Left ventricle myocardium superior (tissue), 1 donor: ENCODE measurements at regions not wholly inside any gene's neighbourhood (a gene's known extent, or its start where the extent isn't known, plus 50 kb on each side); places are given as distances from the start of the nearest gene placed in this dataset.
"Not testable (repeated sequence)": the region's sequence is repeated elsewhere in the genome, so short reads cannot be mapped to it uniquely, and the experiment has no call there.

Experiments
- ATAC-seq: fragments of 200-7000 bp; cut with Tn5 transposase; one replicate; pipeline ENCODE4 v1.9.1; 2020; ENCODE audit warnings: mild to moderate bottlenecking, moderate library complexity
- DNase-seq: peaks from one replicate; pipeline ENCODE4 v3.0.0-alpha.2; 2020
- intact Hi-C: fragments of 100-400 bp; cut with micrococcal nuclease; formaldehyde crosslinking; loops from one replicate; pipeline ENCODE4 v1.11.0; 2022
- donor health status: DM: no; HTN: yes; CAD: no; lungs with severe emphysema.

DNA sequence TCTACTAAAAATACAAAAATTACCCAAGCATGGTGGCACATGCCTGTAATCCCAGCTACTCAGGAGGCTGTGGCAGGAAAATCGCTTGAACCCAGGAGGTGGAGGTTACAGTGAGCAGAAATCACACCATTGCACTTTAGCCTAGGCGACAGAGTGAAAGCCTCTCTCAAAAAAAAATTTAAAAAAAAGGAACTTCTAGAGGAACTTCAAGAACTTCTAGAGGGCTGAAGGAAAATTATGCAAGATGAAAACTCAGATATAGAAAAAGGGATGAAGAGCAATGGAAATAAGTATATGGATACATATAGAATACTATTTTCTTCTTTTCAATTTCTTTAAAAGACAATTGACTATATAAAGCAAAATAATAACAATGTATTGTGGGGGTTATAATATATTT lies 51.2 kb upstream of the PRR5 start:
- no peak for DNase-seq
- intact Hi-C loops = no loop called here
- no peak for ATAC-seq

DNA sequence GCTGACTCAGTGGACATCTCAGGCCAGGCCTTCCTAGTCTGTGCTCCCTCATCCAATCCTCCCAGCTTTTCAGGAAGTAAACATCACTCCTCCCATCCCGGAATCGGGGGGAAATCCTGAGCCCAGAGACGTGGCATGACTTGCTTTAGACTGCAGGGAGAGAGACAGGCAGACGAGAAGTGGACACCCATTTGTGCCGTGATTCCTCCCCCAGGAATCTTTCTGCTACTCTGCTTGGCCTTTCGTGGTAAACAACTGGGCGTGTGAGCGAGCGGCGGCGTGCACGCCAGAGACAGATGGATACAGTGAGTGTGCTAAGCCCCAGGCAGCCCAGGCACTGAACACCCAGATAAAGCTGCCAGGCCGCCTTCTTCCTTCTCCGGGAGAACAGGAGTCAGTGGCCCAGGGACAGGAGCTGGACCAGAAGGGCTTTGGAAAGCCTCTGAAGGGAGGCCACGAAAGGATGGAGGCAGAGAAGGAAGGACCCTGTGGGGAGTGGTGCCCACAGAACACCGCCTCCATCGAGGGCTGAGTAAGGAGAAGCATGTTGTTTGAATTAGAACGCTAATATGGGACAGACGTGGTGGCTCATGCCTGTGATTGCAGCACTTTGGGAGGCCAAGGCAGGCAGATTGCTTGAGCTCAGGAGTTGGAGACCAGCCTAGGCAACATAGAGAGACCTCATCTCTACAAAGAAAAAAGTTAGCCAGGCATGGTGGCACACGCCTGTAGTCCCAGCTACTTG lies 53.0 kb upstream of the PRR5 start:
- intact Hi-C loops = no loop called here
- DNase-seq (no peak), ATAC-seq (peak; percentile 75)

DNA sequence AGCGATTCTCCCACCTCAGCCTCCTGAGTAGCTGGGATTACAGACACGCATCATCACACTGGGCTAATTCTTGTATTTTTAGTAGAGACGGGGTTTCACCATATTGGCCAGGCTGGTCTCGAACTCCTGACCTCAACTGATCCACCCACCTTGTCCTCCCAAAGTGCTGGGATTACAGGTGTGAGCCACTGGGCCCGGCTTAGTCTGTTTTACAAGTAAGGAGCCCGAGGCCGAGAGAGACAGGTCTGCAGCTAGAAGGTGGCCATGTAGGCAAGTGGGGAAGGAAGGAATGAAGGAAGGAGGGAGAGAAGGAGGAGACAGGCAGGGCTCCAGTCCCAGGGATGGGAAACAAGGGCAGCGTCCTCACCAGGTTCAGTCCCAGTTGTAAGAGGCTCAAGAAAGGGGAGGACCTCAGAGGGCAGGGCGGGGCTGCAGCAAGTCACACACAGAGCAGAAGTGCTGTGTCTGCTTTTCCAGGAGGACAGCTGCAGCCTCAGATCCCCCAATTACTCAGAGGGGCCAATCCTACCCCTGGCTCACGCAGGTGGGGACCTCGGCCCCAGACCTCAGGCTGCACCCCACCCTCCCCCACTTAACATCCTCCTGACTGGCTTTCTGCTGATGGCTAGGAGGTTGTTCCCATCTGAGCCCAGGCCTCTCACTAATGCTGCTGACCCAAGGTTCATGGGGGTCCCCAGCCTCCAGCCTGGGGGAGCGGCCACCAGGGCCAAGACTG lies 53.8 kb upstream of the PRR5 start:
- ATAC-seq (peak; percentile 72), DNase-seq (peak; percentile 51)
- intact Hi-C loops = no loop called here

DNA sequence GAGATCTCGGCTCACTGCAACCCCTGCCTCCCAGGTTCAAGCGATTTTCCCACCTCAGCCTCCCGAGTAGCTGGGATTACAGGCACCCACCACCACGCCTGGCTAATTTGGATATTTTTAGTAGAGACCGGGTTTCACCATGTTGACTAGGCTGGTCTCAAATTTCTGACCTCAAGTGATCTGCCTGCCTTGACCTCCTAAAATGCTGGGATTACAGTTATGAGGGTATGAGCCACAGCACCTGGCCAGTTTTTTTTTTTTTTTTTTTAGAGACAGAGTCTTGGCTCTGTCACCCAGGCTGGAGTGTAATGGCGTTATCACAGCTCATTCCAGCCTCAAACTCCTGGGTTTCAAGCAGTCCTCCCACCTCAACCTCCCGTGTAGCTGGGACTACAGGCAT lies 54.9 kb upstream of the PRR5 start:
- ATAC-seq (no peak), DNase-seq (no peak)
- intact Hi-C loops = no loop called here

DNA sequence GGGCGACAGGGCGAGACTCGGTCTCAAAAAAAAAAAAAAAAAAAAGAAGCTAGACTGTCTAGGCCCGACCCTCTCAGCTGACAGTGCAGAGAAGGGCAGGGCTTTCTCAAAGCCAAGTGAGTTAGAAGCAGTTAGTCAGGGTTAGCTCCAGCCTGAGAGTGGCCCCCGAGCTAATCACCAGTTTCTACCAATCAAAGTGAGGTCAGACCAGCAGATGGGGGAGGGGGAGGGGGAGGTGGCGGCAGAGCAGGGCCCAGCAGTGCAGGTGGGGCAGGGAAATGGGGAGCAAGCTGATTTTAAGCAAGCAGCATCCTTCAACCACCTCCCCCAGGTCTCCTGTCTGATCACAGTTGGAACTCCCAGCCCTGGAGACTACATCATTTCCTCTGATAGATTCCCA lies 55.3 kb upstream of the PRR5 start:
- intact Hi-C loops = no loop called here
- no peak for DNase-seq
- ATAC-seq = no peak

DNA sequence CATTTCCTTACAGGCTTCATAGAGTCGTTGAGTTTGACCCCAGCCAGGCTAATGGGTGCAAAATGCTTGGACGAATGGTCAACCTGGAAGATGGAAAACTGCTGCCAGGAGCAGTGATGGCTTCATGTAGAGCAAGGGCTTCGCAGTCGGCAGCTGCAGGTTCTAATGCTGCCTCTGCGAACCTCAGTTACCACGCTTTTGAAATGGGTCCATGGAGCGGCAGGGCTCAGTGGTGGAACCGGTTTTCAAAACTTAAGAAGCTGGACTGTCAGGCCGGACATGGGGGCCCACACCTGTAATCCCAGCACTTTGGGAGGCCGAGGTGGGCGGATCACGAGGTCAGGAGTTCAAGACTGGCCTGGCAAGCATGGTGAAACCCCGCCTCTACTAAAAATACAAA lies 55.9 kb upstream of the PRR5 start:
- ATAC-seq (no peak), DNase-seq (no peak)
- intact Hi-C loops = no loop called here

DNA sequence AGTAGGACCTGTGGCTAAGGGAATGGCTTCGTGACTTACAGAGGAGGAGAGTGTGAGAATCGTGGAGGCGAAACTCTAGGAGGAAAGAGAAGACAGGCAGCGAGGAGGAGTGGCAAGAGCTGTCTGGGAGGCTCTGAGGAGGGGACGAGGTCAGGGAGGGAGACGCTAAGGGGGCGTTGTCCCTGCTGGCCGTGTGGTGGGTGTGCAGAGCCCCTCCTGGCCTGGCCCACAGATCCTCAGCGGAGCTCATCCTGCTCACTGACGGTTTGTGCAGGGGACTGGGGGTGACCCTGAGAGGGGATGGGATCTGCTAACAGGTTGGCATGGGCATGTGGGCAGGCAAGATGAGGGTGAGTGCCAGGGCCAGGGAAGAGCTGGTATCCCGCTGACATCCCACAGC lies 56.5 kb upstream of the PRR5 start:
- DNase-seq = no peak
- intact Hi-C loops = no loop called here
- no peak for ATAC-seq

DNA sequence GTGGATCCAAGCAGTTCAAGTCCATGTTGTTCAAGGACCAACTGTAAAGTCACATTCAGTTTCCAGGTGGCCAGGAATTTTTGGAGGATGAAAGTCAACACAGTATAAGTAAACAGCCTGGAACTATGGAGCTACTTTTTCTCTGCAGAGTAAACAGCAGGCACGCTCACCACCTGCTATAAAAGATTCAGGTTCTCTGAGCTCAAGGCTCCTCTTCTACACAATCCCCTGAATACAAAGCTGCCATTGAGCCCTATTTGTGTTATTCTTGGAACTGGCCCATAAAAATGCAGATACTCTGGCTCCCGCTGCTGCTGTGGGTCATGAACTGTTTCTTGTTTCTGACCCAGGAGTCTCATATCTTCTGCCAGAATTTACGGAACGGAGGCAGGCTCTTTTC lies 56.9 kb upstream of the PRR5 start:
- ATAC-seq (no peak), DNase-seq (no peak)
- intact Hi-C loops = no loop called here

DNA sequence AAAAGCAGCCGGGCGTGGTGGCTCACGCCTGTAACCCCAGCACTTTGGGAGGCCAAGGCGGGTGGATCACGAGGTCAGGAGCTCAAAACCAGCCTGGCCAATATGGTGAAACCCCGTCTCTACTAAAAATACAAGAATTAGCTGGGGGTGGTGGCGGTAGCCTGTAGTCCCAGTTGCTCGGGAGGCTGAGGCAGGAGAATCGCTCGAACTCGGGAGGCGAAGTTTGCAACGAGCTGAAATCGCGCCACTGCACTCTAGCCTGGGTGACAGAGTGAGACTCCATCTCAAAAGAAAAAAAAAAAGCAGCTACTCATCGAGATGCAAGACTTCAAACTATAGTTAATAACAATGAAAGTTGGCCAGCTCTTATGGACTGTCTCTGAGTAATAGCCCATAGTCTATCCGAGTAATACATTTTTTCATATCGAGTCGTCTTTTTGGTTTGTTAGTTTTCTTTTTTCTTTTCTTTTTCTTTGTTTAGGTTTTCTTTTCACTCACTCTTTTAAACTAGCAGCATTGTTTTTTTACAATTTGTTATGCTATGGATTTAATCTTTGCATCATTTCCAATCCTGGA lies 58.4 kb upstream of the PRR5 start:
- DNase-seq, ATAC-seq, intact Hi-C loops: not testable (repeated sequence)

DNA sequence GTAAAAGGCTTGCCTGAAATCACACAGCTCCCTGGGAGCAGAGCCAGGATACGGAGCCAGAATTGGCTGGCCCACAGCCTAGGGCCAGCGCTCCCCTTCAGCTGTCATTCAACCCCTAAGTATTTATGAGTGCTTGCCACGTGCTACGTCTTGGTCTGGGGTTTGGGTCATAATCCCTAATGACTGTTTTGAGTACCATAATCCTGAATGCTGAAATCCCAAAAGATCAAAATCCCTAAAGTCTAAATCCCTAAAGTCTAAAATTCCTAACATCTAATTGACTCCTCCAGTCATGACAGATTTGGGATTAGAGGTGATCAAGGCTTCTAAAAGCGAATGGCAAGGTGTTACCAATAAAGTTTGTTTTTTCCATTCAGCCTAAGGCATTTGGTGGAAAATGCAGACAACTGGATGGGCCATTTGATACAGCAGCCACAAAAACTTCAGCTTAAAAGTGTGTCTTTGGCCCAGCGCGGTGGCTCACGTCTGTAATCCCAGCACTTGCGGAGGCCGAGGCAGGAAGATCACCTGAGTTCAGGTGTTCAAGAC lies 59.8 kb upstream of the PRR5 start:
- no peak for DNase-seq
- ATAC-seq = no peak
- intact Hi-C loops = no loop called here

DNA sequence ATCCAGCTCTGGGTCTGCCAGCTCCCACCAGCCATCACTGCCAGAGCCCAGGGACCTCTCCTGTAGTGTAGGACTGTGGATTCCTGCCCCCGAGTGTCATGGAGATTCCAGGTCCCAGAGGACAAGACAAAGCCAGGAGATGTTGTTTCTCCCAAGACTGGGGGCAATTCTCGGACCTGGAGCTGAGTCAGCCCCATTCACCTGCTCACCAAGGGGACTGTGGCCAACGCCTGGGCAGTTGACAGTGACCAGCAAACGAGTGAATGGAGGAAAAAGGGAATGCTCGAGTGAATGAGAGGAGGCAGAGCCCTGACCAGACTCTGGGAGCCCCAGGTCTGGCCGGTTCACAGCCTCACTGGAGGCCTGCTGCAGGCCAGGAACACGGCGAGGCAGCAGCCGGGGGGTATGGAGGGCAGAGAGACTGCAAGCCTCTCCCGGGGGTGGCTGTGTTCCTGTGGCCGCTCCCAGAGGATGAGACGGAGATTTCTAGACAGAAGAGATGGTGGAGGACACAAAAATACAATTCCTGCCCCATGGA lies 61.3 kb upstream of the PRR5 start:
- no peak for ATAC-seq
- intact Hi-C loops = no loop called here
- DNase-seq = no peak

DNA sequence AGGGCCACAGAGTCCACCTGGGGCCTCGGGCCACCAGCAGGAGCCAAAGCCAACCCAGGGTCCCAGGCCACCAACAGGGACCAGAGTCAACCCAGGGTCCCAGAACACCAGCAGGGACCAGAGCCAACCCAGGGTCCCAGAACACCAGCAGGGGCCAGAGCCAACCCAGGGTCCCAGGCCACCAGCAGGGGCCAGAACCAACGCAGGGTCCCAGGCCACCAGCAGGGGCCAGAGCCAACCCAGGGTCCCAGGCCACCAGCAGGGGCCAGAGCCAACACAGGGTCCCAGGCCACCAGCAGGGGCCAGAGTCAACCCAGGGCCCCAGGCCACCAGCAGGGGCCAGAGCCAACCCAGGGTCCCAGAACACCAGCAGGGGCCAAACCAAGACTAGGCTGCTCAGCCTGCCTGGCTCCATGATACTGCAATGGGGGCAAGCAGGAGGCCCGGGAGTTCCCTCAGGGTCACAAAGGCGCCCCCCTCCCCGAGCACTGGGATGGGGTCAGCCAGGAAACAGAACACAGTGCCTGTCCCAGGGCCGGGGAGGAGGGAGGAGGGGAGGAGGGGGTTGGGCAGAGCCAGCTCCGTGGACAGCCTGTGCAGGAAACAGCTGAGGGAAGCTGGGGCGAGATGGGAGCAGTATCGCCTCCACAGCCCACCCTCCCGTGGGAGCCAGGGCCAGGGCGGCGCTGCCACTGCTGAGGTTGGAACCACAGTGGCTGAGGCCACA lies 62.0 kb upstream of the PRR5 start:
- intact Hi-C loops = no loop called here
- DNase-seq = no peak
- ATAC-seq = peak; percentile 45

DNA sequence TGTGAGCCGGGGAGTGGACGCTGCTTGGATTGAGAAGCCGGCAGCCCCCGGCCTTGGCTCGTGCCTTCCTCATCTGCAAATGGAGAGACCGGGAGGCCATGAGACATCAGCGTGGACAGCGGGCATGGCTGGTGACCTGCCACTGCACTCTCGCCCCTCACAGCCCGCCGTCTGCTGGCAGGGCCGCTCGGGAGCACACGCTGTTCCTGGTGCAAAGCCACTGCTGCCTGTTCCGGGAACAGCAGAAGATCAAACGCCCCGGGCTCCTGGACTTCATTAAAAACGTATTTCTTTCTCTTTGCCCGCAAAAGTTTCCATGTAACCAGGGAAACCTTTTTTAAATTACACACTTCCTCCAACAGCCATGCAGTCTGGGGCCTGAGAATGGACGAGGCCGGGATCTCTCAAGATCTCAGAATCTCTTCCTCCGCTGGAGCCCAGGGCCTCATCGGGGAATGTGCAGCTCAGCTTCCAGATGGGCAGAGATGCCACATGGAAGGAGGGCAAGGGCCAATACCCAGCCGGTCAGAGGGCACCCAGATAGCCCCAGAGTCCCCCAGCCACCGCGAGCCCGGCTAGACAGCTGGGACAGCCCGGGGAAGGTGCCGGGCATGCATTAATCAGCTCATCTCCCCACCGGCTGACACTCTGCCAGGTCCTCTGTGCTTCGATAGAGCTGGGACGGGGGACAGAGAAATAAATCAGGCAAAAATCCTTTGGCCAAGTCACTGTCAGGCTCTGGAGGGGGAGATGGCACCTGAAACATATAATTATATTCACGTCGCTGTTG lies 62.8 kb upstream of the PRR5 start:
- no peak for DNase-seq
- intact Hi-C loops = no loop called here
- peak; percentile 55 for ATAC-seq

DNA sequence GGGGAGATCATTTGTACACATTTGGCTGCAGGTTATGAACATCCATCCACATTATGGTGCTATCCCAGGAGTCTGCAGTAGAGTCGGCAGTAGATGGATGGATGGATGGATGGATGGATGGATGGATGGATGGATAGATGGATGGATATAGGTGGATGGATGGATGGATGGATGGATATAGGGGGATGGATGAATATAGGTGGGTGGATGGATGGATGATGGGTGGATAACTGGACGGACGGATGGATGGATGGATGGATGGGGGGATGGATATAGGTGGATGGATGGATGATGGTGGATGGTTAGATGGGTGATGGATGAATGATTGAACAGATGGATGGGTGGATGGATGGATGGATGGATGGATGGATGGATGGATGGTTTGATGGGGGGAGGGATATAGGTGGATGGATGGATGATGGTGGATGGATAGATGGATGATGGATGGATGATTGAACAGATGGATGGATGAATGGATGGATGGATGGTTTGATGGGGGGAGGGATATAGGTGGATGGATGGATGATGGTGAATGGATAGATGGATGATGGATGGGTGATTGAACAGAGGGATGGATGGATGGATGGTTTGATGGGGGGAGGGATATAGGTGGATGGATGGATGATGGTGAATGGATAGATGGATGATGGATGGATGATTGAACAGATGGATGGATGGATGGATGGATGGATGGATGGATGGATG lies 65.3 kb upstream of the PRR5 start:
- intact Hi-C loops, ATAC-seq, DNase-seq: not testable (repeated sequence)

DNA sequence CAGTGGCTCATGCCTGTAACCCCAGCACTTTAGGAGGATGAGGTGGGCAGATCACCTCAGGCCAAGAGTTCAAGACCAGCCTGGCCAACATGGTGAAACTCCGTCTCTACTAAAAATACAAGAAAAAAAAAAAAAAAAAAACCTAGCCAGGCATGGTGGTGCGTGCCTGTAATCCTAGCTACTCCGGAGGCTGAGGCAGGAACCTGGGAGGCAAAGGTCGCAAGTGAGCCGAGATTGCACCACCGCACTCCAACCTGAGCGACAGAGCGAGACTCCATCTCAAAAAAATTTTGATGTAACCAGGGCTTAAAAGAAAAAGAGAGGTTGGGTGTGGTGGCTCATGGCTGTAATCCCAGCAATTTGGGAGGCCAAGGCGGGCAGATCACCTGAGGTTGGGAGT lies 66.4 kb upstream of the PRR5 start:
- ATAC-seq, intact Hi-C loops, DNase-seq: not testable (repeated sequence)

DNA sequence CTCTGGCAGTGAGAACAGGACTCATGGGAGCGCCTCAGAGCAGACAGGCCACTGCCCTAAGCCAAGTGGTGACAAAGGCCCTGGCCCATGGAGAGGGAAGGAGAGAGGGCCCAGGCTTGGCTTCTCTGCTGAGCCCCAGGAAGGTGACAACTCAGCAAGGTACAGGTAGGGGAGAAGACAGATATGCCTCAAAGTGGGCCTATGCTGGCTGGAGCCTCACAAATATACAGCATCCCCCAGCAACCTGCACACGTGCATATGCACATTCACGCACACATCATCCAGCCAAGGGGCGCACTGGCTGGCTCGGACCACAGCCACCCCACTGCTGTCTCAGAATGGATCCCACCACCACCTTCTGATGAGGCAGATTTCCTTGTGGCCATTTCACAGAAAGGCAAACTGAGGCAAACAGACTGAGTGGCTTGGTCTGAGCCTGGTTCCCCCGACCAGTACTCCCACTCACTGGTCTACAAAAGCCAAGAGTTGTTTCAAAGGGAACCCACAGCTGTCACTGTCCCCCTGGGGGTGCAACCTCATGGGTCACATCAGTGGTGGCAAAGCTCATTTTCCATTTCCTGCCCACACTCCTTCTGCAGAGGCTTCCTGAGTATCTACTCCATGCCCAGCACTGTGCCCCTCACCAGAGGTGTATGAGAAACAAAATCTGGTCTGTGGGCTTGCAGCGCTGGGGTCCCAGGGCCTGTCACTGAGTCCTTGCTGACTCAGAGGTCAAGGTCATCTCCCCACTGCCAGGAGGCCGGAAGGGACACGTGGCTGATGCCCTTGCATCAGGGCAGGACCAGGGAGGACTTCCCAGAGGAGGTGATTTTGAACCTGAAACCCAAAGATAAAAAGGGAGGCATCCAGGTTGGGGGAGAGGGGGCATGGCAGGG lies 67.3 kb upstream of the PRR5 start:
- no peak for DNase-seq
- no peak for ATAC-seq
- intact Hi-C loops = no loop called here

DNA sequence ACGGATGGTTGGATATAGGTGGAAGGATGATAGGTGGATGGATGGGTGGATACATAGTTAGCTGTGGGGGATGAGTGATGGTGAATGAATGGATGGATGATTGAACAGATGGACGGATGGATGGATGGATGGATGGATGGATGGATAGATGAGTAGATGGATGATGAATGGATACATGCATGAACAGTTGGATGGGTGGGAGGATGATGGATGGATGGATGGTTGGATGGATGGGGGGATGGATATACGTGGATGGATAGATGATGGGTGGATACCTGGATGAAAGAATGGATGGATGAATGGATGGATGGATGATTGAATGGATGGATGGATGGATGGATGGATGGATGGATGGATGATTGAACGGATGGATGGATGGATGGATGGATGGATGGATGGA lies 68.4 kb upstream of the PRR5 start:
- ATAC-seq (no peak), DNase-seq (no peak)
- intact Hi-C loops = no loop called here
